Prostate gland (tissue), 2 donors: ENCODE measurements at regions not wholly inside any gene's neighbourhood (a gene's known extent, or its start where the extent isn't known, plus 50 kb on each side); places are given as distances from the start of the nearest gene placed in this dataset.

ENCODE experiments used
- POLR2A ChIP-seq: fragments of 450-650 bp; IDR thresholded peaks from one replicate; pipeline ENCODE4 v1.6.1; 2016; ENCODE audit warnings: antibody characterized with exemption, mild to moderate bottlenecking
- POLR2AphosphoS5 ChIP-seq: sonication (generic); formaldehyde crosslinking; IDR thresholded peaks from one replicate; pipeline ENCODE4 v1.6.1; 2017; ENCODE audit warnings: antibody characterized with exemption
- TF ChIP-seq, protein P1 (sequence below), 4 experiments: fragments of 200-600 bp in 2 of 4; fragments of 450-650 bp in 2 of 4; sonication (generic) in 2 of 4; IDR thresholded peaks; 1 replicate in 3 of 4; 2 replicates in 1 of 4; pipeline ENCODE4 v1.5.1; 2016 to 2019; ENCODE audit warnings: antibody characterized with exemption in 4 of 4, mild to moderate bottlenecking in 2 of 4, moderate library complexity in 2 of 4

- TF ChIP-seq, protein P1, sequence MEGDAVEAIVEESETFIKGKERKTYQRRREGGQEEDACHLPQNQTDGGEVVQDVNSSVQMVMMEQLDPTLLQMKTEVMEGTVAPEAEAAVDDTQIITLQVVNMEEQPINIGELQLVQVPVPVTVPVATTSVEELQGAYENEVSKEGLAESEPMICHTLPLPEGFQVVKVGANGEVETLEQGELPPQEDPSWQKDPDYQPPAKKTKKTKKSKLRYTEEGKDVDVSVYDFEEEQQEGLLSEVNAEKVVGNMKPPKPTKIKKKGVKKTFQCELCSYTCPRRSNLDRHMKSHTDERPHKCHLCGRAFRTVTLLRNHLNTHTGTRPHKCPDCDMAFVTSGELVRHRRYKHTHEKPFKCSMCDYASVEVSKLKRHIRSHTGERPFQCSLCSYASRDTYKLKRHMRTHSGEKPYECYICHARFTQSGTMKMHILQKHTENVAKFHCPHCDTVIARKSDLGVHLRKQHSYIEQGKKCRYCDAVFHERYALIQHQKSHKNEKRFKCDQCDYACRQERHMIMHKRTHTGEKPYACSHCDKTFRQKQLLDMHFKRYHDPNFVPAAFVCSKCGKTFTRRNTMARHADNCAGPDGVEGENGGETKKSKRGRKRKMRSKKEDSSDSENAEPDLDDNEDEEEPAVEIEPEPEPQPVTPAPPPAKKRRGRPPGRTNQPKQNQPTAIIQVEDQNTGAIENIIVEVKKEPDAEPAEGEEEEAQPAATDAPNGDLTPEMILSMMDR (IDR thresholded peaks at IDR 0.05) = no peak
- TF ChIP-seq POLR2A = no peak
- TF ChIP-seq POLR2AphosphoS5 = no peak
These were observed 96.0 kb upstream of the ACTRT2 start for GRCh38 chr1:2925291-2925690.
